A673 (cell line): ENCODE measurements at regions not wholly inside any gene's neighbourhood (a gene's known extent, or its start where the extent isn't known, plus 50 kb on each side); places are given as distances from the start of the nearest gene placed in this dataset.

ENCODE experiments used
- EZH2 ChIP-seq: fragments of 200-600 bp; sonication (generic); IDR thresholded peaks from 2 replicates; pipeline ENCODE4 v1.6.1; 2017; ENCODE audit warnings: borderline replicate concordance, low read depth, mild to moderate bottlenecking, mixed read lengths, antibody characterized with exemption, low read length; ENCODE audit not compliant: poor library complexity, severe bottlenecking
- TF ChIP-seq, protein P1 (sequence below): fragments of 300-800, 200-600 bp; sonication (generic); conservative IDR thresholded peaks from 2 replicates; pipeline ENCODE4 v1.5.1; 2017; ENCODE audit warnings: low read depth, mild to moderate bottlenecking, antibody characterized with exemption, low read length, moderate library complexity, mixed read lengths

DNA sequence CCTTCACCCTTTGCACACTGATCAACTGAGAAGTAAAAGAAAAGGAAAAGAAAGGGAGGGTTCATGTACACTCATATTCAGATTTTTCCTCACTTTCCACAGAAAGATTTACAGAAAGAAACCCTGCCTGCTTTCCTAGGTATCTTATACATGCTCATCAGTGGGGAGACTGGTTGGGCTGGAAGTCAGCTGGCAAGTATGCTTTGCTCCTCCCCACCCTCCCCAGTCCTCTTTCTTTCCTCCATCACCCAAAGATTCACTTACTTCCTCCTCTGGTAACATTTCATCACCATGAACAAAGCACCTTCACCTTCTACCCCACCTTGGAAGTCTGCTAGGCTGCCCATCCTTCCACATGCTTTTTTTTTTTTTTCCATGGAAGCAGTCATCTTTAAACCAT is 153.2 kb upstream of the NRBF2 start:
- no peak for TF ChIP-seq EZH2
- TF ChIP-seq, protein P1, sequence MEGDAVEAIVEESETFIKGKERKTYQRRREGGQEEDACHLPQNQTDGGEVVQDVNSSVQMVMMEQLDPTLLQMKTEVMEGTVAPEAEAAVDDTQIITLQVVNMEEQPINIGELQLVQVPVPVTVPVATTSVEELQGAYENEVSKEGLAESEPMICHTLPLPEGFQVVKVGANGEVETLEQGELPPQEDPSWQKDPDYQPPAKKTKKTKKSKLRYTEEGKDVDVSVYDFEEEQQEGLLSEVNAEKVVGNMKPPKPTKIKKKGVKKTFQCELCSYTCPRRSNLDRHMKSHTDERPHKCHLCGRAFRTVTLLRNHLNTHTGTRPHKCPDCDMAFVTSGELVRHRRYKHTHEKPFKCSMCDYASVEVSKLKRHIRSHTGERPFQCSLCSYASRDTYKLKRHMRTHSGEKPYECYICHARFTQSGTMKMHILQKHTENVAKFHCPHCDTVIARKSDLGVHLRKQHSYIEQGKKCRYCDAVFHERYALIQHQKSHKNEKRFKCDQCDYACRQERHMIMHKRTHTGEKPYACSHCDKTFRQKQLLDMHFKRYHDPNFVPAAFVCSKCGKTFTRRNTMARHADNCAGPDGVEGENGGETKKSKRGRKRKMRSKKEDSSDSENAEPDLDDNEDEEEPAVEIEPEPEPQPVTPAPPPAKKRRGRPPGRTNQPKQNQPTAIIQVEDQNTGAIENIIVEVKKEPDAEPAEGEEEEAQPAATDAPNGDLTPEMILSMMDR = no peak
